Nephron (organoid): ENCODE measurements at regions not wholly inside any gene's neighbourhood (a gene's known extent, or its start where the extent isn't known, plus 50 kb on each side); places are given as distances from the start of the nearest gene placed in this dataset.

Source experiments
- H3K27ac Mint-ChIP-seq, 3 experiments: 2 replicates each; pipeline ENCODE4 v1.8.0; 2020; ENCODE audit warnings: mixed read lengths in 3 of 3, mild to moderate bottlenecking in 2 of 3, moderate library complexity in 1 of 3
- H3K27me3 Mint-ChIP-seq: 2 replicates; pipeline ENCODE4 v1.8.0; 2021; ENCODE audit warnings: low read depth, mild to moderate bottlenecking, moderate library complexity, mixed read lengths
- H3K36me3 Mint-ChIP-seq: 2 replicates; pipeline ENCODE4 v1.8.0; 2020; ENCODE audit warnings: low read depth, mixed read lengths
- H3K4me1 Mint-ChIP-seq: 2 replicates; pipeline ENCODE4 v1.8.0; 2020; ENCODE audit warnings: mixed read lengths
- H3K4me3 Mint-ChIP-seq, 3 experiments: 2 replicates each; pipeline ENCODE4 v1.8.0; 2020; ENCODE audit warnings: mild to moderate bottlenecking in 3 of 3, mixed read lengths in 3 of 3, moderate library complexity in 2 of 3
- H3K9me3 Mint-ChIP-seq: 2 replicates; pipeline ENCODE4 v1.8.0; 2020; ENCODE audit warnings: mixed read lengths
- TF ChIP-seq, protein P1 (sequence below), 3 experiments: fragments of 200-600 bp; sonication (generic); IDR thresholded peaks; one replicate each; pipeline ENCODE4 v1.5.0; 2021; ENCODE audit warnings: antibody characterized with exemption in 3 of 3; ENCODE audit not compliant: unreplicated experiment in 3 of 3

DNA sequence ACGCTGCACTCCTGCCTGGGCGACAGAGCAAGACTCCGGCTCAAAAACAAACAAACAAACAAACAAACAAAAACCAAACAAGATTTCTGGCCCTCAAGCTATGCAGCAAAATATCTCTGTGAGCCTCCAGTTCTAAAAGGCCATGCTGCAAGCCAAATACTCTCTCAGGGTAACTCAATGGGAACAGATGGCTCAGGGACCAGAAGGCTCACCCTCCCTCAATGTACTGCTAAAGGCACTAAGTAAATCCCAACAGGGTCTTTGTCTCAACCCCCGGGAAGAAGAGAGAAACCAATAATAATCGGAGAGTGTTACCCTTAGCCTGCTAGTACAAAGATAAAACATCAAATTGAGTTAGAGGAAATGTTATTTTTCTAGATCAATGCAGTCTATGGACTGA, 119.7 kb upstream of the ZC3H12C start:
- Mint-ChIP-seq H3K4me3 (peak overlapping the region in 1 of 3 experiments; percentile 11), H3K27me3 (no peaks in the 10 kb centered on the region), H3K36me3 (no peaks in the 10 kb centered on the region), H3K9me3 (no peaks in the 10 kb centered on the region), H3K27ac (peak overlapping the region in 2 of 3 experiments; percentile 15 to 41), H3K4me1 (peaks cover 37% of the 10 kb centered on the region)
- TF ChIP-seq, protein P1, sequence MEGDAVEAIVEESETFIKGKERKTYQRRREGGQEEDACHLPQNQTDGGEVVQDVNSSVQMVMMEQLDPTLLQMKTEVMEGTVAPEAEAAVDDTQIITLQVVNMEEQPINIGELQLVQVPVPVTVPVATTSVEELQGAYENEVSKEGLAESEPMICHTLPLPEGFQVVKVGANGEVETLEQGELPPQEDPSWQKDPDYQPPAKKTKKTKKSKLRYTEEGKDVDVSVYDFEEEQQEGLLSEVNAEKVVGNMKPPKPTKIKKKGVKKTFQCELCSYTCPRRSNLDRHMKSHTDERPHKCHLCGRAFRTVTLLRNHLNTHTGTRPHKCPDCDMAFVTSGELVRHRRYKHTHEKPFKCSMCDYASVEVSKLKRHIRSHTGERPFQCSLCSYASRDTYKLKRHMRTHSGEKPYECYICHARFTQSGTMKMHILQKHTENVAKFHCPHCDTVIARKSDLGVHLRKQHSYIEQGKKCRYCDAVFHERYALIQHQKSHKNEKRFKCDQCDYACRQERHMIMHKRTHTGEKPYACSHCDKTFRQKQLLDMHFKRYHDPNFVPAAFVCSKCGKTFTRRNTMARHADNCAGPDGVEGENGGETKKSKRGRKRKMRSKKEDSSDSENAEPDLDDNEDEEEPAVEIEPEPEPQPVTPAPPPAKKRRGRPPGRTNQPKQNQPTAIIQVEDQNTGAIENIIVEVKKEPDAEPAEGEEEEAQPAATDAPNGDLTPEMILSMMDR (IDR thresholded peaks at IDR 0.05; ENCODE audit: unreplicated experiment in 3 of 3) = no peak

DNA sequence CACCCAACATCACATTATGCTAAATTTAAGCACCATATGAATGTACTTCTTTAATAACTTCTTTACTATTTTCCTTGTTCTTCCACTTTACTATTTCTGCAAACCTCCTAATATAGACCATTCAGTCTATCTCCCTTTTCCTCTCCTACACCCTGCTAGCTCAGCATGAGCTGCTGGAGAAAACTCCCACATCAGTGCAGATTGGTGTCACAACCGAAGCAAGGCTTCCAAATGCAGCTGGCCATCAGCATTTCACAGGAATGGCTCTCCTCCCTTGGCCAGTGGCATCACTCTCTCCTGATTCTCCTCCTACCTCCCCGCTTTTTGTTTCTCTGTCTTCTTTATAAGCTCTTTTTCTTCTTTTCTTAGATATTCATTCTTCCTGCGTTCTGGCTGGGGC, 118.7 kb upstream of the ZC3H12C start:
- no peaks in the 10 kb centered on the region for H3K36me3 Mint-ChIP-seq
- H3K9me3 Mint-ChIP-seq = no peaks in the 10 kb centered on the region
- TF ChIP-seq, protein P1 (IDR thresholded peaks at IDR 0.05; ENCODE audit: unreplicated experiment in 3 of 3) = no peak
- no peak overlapping the region for H3K4me3 Mint-ChIP-seq
- H3K4me1 Mint-ChIP-seq = peaks cover 37% of the 10 kb centered on the region
- peak overlapping the region in 2 of 3 experiments; percentile 22 to 55 for H3K27ac Mint-ChIP-seq
- H3K27me3 Mint-ChIP-seq = no peaks in the 10 kb centered on the region

DNA sequence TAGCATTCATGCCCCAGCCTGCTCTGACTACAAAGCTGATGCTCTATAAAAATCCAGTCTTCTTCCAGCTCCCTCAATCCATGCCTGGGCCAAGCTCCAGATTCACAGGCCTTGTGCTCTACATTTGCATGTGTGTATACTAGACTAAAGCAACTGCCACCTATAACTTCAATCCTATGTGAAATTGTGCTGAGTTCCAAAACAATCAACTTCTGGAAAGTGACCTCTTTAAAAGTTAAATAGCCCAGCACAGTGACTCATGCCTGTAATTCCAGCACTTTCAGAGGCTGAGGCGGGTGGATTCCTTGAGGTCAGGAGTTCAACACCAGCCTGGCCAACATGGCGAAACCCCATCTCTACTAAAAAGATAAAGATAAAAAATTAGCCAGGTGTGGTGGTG, 114.3 kb upstream of the ZC3H12C start:
- Mint-ChIP-seq H3K27me3 (no peaks in the 10 kb centered on the region), H3K4me1 (peaks cover 7% of the 10 kb centered on the region), H3K27ac (no peak overlapping the region), H3K4me3 (no peak overlapping the region), H3K36me3 (no peaks in the 10 kb centered on the region), H3K9me3 (no peaks in the 10 kb centered on the region)
- TF ChIP-seq, protein P1 (IDR thresholded peaks at IDR 0.05; ENCODE audit: unreplicated experiment in 3 of 3) = no peak

DNA sequence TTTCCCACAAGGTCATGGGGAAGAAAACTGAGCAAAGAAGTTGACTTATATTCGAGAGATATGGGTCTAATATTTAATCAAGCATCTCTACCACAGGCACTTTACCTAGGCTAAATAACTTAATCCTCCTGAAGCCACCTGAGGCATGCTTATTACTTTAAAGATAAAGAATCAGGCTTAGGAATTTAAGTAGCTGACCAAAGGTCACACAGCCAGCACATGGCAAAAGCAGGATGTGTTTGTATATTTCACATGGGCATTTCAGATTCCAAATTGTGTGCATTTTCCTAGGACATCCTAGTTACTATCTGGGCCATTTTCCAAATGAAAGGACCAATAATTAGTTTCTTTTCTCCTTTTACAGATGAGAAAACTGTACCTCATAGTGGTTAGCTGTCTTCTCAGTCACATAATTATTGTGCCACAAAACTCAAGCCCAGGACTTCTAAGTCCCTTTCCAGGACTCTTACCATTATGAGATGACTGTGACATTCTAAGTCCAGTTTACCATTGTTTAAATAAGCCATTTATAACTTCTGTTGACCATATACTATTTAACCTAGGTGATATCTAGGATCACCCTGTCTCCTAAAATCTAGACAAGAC, 112.1 kb upstream of the ZC3H12C start:
- H3K27me3 Mint-ChIP-seq = no peaks in the 10 kb centered on the region
- H3K27ac Mint-ChIP-seq = no peak overlapping the region
- H3K9me3 Mint-ChIP-seq = no peaks in the 10 kb centered on the region
- TF ChIP-seq, protein P1 (IDR thresholded peaks at IDR 0.05; ENCODE audit: unreplicated experiment in 3 of 3) = no peak
- H3K4me1 Mint-ChIP-seq = no peaks in the 10 kb centered on the region
- no peaks in the 10 kb centered on the region for H3K36me3 Mint-ChIP-seq
- no peak overlapping the region for H3K4me3 Mint-ChIP-seq

DNA sequence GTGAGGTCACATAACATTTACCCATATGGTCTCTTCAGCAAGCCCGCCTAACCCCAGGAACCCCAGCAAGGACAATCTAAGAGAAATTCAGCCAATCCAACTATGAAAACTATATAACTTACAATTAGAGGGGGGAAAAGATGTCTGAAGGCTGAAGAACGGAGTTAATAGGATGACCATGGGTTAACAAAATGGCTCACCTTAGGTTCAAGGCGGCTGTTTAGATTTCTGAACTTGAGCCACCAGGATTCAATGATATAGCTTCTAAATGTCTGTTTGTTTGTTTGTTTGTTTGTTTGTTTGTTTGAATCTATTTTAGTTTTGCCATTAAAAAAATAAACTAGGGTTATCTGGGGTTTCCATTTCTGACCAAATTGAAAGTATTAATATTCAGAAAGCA, 109.8 kb upstream of the ZC3H12C start:
- Mint-ChIP-seq H3K9me3 (no peaks in the 10 kb centered on the region), H3K36me3 (no peaks in the 10 kb centered on the region), H3K4me3 (no peak overlapping the region), H3K27me3 (no peaks in the 10 kb centered on the region), H3K4me1 (no peaks in the 10 kb centered on the region), H3K27ac (no peak overlapping the region)
- TF ChIP-seq, protein P1 (IDR thresholded peaks at IDR 0.05; ENCODE audit: unreplicated experiment in 3 of 3) = no peak

DNA sequence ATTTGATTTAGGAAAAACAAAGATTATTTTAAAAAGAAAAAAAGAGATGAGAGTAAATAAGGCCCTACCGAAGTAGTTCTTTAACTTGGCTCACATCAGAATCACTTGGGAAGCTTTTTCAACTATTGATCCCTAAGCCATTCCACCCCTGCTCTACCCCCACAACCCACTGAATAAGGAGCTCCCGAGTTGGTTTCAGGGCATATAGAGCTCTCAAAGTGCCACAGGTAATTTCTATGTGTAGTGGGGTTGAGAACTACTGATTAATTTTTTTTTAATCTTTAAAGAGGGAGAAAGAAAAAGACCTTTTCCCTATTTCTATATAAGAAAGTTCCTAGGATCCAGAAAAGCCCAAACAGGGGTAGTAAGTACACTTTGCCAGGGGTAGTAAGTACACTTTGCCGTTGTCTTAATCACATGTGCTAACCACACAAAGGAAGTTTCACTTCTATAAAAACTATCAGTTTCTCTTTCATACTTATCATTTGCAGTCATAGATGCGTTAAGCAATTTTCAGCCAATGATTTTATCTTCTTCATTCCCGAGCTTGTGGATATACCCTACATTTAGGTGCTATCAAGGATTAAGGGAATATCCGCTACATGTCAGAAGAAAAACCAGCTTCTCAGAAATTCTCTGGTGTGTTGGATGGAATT, 108.4 kb upstream of the ZC3H12C start:
- H3K9me3 Mint-ChIP-seq = no peaks in the 10 kb centered on the region
- no peaks in the 10 kb centered on the region for H3K4me1 Mint-ChIP-seq
- TF ChIP-seq, protein P1 (IDR thresholded peaks at IDR 0.05; ENCODE audit: unreplicated experiment in 3 of 3) = no peak
- H3K27me3 Mint-ChIP-seq = no peaks in the 10 kb centered on the region
- H3K36me3 Mint-ChIP-seq = no peaks in the 10 kb centered on the region
- H3K4me3 Mint-ChIP-seq = no peak overlapping the region
- no peak overlapping the region for H3K27ac Mint-ChIP-seq
